DOHH2 (cell line): ENCODE measurements at regions not wholly inside any gene's neighbourhood (a gene's known extent, or its start where the extent isn't known, plus 50 kb on each side); places are given as distances from the start of the nearest gene placed in this dataset.

ENCODE experiments used
- H3F3A ChIP-seq: fragments of 200-600 bp; sonication (generic), shearing (Covaris generic); 2 replicates; pipeline ENCODE4 v1.6.0; 2016; ENCODE audit warnings: antibody characterized with exemption, mild to moderate bottlenecking; ENCODE audit not compliant: control insufficient read depth, insufficient read depth
- H3K27ac ChIP-seq: fragments of 200-600 bp; sonication (generic); 2 replicates; pipeline ENCODE4 v1.5.1; 2014; ENCODE audit warnings: low read depth, mild to moderate bottlenecking, low read length, moderate library complexity
- H3K27me3 ChIP-seq: fragments of 200-600 bp; sonication (generic); 2 replicates; pipeline ENCODE4 v1.6.1; 2014; ENCODE audit warnings: mild to moderate bottlenecking, low read length, mixed read lengths; ENCODE audit not compliant: control insufficient read depth
- H3K36me3 ChIP-seq: fragments of 200-600 bp; sonication (generic); 2 replicates; pipeline ENCODE4 v1.6.1; 2014; ENCODE audit warnings: mild to moderate bottlenecking, low read length, moderate library complexity, mixed read lengths; ENCODE audit not compliant: control insufficient read depth
- H3K4me1 ChIP-seq: fragments of 200-600 bp; sonication (generic); 2 replicates; pipeline ENCODE4 v1.6.1; 2014; ENCODE audit warnings: mild to moderate bottlenecking, low read length, mixed read lengths; ENCODE audit not compliant: control insufficient read depth
- H3K4me2 ChIP-seq: fragments of 200-600 bp; sonication (generic); 2 replicates; pipeline ENCODE4 v1.6.0; 2014; ENCODE audit warnings: mild to moderate bottlenecking, low read length, moderate library complexity
- H3K4me3 ChIP-seq: fragments of 200-600 bp; sonication (generic); 2 replicates; pipeline ENCODE4 v1.5.1; 2014; ENCODE audit warnings: mild to moderate bottlenecking, low read length, mixed read lengths
- H3K79me2 ChIP-seq: fragments of 200-600 bp; sonication (generic); 2 replicates; pipeline ENCODE4 v1.6.1; 2014; ENCODE audit warnings: mild to moderate bottlenecking, low read length, mixed read lengths; ENCODE audit not compliant: control insufficient read depth
- H3K9me2 ChIP-seq: fragments of 200-600 bp; sonication (generic); replicated peaks from 2 replicates; pipeline ENCODE4 v1.6.1; 2014; ENCODE audit warnings: mild to moderate bottlenecking, low read length, mixed read lengths; ENCODE audit not compliant: control insufficient read depth
- H3K9me3 ChIP-seq: fragments of 200-600 bp; sonication (generic); 2 replicates; pipeline ENCODE4 v1.6.1; 2014; ENCODE audit warnings: antibody characterized with exemption, low read length, mixed read lengths; ENCODE audit not compliant: control insufficient read depth, insufficient read depth
- H4K20me1 ChIP-seq: fragments of 200-600 bp; sonication (generic); 2 replicates; pipeline ENCODE4 v1.6.0; 2014; ENCODE audit warnings: low read depth, mild to moderate bottlenecking, antibody characterized with exemption, low read length, moderate library complexity; ENCODE audit not compliant: control insufficient read depth, insufficient read depth
- CTCF ChIP-seq: fragments of 200-600 bp; sonication (generic); IDR thresholded peaks from one replicate; pipeline ENCODE4 v1.5.1; 2014; ENCODE audit warnings: antibody characterized with exemption, mild to moderate bottlenecking, low read depth, low read length; ENCODE audit not compliant: poor library complexity, severe bottlenecking
- EZH2phosphoT487 ChIP-seq: fragments of 200-600 bp; sonication (generic); IDR thresholded peaks from 2 replicates; pipeline ENCODE4 v1.6.1; 2017; ENCODE audit warnings: borderline replicate concordance, mild to moderate bottlenecking, antibody characterized with exemption, low read length, moderate library complexity, mixed read lengths

GRCh38 chr3:56890448-56891091 lies 88.8 kb upstream of the ARHGEF3 start:
- H3K79me2 ChIP-seq = no peaks in the 10 kb centered on the region
- H3K4me1 ChIP-seq = peaks cover 5% of the 10 kb centered on the region
- H3F3A ChIP-seq = no peaks in the 10 kb centered on the region
- no peak for TF ChIP-seq CTCF
- TF ChIP-seq EZH2phosphoT487 = no peak
- H3K9me2 ChIP-seq = no peaks in the 10 kb centered on the region
- no peak overlapping the region for H3K4me3 ChIP-seq
- no peaks in the 10 kb centered on the region for H4K20me1 ChIP-seq
- no peaks in the 10 kb centered on the region for H3K9me3 ChIP-seq
- H3K36me3 ChIP-seq = no peaks in the 10 kb centered on the region
- H3K27ac ChIP-seq = no peak overlapping the region
- H3K4me2 ChIP-seq = no peak overlapping the region
- peaks cover 3% of the 10 kb centered on the region; the same call in 1 of the 2 replicates for H3K27me3 ChIP-seq

GRCh38 chr3:56889131-56889530 lies 87.4 kb upstream of the ARHGEF3 start:
- Histone ChIP-seq H4K20me1 (no peaks in the 10 kb centered on the region), H3K36me3 (no peaks in the 10 kb centered on the region), H3K79me2 (no peaks in the 10 kb centered on the region), H3K9me2 (no peaks in the 10 kb centered on the region), H3K27me3 (peaks cover 3% of the 10 kb centered on the region; the same call in 1 of the 2 replicates), H3K4me2 (no peak overlapping the region), H3K4me3 (no peak overlapping the region), H3K4me1 (peaks cover 5% of the 10 kb centered on the region), H3K27ac (no peak overlapping the region), H3F3A (no peaks in the 10 kb centered on the region), H3K9me3 (no peaks in the 10 kb centered on the region)
- no peak for TF ChIP-seq CTCF
- TF ChIP-seq EZH2phosphoT487 = no peak

- Histone ChIP-seq H3K9me3 (no peaks in the 10 kb centered on the region), H3F3A (no peaks in the 10 kb centered on the region), H3K4me2 (no peak overlapping the region), H3K4me1 (peaks cover 5% of the 10 kb centered on the region), H3K27ac (no peak overlapping the region), H3K9me2 (no peaks in the 10 kb centered on the region), H3K4me3 (no peak overlapping the region), H3K79me2 (no peaks in the 10 kb centered on the region), H4K20me1 (no peaks in the 10 kb centered on the region), H3K36me3 (no peaks in the 10 kb centered on the region), H3K27me3 (peaks cover 3% of the 10 kb centered on the region; the same call in 1 of the 2 replicates)
- no peak for TF ChIP-seq EZH2phosphoT487
- no peak for TF ChIP-seq CTCF
Measured at GRCh38 chr3:56887402-56888025, 85.8 kb upstream of the ARHGEF3 start.
